Mesodermal cell (in vitro differentiated cells): ENCODE measurements at regions not wholly inside any gene's neighbourhood (a gene's known extent, or its start where the extent isn't known, plus 50 kb on each side); places are given as distances from the start of the nearest gene placed in this dataset.
A peak's percentile ranks its signal among the peaks of the same experiment; 100 is the strongest.

Source experiments
- H3K27ac ChIP-seq: 2 replicates; pipeline ENCODE4 v1.7.0; 2013; ENCODE audit warnings: mild to moderate bottlenecking, low read depth, low read length, moderate library complexity; ENCODE audit not compliant: severe bottlenecking
- H3K36me3 ChIP-seq: 2 replicates; pipeline ENCODE4 v1.7.1; 2013; ENCODE audit warnings: mild to moderate bottlenecking, low read length, moderate library complexity; ENCODE audit not compliant: control insufficient read depth, insufficient read depth
- H3K4me1 ChIP-seq: one replicate; pipeline ENCODE4 v1.7.1; 2013; ENCODE audit warnings: mild to moderate bottlenecking, low read length; ENCODE audit not compliant: insufficient read depth, control insufficient read depth, poor library complexity, severe bottlenecking
- H3K4me3 ChIP-seq: 2 replicates; pipeline ENCODE4 v1.7.0; 2013; ENCODE audit warnings: low read length, control low read depth, mild to moderate bottlenecking; ENCODE audit not compliant: insufficient read depth, poor library complexity, severe bottlenecking; ENCODE audit errors: extremely low read depth
- H3K9me3 ChIP-seq: 2 replicates; pipeline ENCODE4 v1.7.1; 2013; ENCODE audit warnings: mild to moderate bottlenecking, low read length, moderate library complexity; ENCODE audit not compliant: control insufficient read depth
- WGBS, 2 experiments: methylation state at CpG; one replicate each; pipeline ENCODE4 v1.1.5; 2013; ENCODE audit warnings: missing lambda C conversion rate in 2 of 2; ENCODE audit not compliant: insufficient coverage in 2 of 2; 5-methylcytosine and 5-hydroxymethylcytosine counted together

DNA sequence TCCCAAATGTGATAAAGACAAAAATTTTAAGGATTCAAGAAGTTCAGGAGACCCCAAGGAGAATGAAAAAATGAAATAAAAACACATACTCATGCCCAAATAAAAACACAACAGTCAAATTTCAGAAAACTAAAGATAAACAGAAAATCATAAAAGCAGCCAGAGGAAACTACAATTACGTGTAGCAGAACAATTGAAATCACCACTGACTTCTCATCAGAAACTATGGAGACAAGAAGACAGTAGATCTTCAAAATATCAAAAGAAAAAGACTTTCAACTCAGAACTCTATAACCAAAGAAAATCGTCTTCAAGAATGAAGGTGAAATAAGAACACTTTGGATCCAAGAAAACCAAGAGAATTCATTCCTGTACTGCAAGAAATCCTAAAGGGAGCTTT is 54.9 kb downstream of the DIO3 start:
- WGBS, 2 experiments = 67 to 100% methylated on average over 1 of the region's 2 CpGs
- H3K4me3 ChIP-seq = no peak overlapping the region
- H3K27ac ChIP-seq = no peak overlapping the region
- peaks cover 3% of the 10 kb centered on the region for H3K4me1 ChIP-seq
- no peaks in the 10 kb centered on the region for H3K36me3 ChIP-seq
- no peaks in the 10 kb centered on the region for H3K9me3 ChIP-seq

DNA sequence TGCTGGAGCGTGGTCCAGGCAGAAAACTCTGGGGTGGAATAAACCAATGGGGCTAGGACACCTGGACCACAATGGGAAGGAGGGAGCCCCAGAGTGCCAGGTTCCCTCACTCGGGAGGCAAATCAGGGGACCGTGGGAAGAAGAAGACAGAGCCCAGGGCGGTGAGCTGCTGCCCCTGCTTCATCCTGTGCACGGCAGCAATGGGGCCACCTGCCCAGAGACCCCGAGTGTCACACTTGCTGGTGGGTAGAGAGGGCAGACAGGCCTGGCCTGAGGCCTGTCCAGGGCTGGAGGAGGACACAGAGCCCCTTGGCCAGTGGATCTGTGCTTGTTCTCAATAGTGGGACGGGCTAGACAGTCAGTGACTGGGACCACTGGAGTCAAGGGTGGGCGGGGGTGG is 58.2 kb downstream of the DIO3 start:
- no peak overlapping the region for H3K4me3 ChIP-seq
- no peaks in the 10 kb centered on the region for H3K36me3 ChIP-seq
- H3K4me1 ChIP-seq = peaks cover 7% of the 10 kb centered on the region
- H3K9me3 ChIP-seq = no peaks in the 10 kb centered on the region
- WGBS, 2 experiments = 88 to 95% methylated on average over 6 to 7 of the region's 8 CpGs
- no peak overlapping the region for H3K27ac ChIP-seq

DNA sequence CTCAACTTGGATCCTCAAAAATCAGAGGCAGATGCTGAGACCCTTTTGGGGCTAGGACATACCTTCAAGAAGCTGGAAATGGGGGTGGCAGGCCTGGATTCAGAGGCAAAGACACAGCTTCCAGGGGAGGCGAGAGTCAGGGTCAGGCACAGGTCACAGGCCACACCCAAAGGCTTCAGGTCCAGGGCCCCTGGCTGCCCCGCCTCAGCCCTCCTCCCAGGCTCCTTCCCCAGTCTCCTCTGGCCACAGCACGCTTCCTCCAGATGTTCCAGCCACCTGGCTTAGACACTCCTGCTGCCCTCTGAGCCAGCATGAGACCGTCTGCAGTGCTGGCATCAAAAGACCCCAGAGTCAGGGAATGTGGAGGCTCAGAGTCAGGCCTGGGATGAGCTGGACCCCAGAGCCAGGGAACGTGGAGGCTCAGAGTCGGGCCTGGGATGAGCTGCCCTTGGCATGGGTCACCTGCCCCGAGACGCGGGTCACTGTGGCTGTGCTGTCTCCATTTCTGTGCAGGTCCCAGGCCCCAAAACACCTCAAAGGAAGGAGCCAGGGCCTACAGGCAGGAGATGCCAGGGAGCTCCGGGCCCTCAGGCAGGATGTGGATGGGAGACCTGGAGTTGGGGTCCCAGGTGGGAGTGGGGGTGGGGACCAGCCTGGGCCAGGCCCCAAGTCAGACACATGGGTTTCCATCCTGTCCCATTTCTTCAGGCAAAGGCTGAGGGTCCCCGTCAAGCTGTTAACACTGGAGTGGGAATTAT is 58.9 kb downstream of the DIO3 start:
- no peaks in the 10 kb centered on the region for H3K9me3 ChIP-seq
- 87 to 90% methylated on average over 8 to 10 of the region's 11 CpGs for WGBS, 2 experiments
- no peaks in the 10 kb centered on the region for H3K36me3 ChIP-seq
- no peak overlapping the region for H3K4me3 ChIP-seq
- peaks cover 5% of the 10 kb centered on the region for H3K4me1 ChIP-seq
- no peak overlapping the region for H3K27ac ChIP-seq

DNA sequence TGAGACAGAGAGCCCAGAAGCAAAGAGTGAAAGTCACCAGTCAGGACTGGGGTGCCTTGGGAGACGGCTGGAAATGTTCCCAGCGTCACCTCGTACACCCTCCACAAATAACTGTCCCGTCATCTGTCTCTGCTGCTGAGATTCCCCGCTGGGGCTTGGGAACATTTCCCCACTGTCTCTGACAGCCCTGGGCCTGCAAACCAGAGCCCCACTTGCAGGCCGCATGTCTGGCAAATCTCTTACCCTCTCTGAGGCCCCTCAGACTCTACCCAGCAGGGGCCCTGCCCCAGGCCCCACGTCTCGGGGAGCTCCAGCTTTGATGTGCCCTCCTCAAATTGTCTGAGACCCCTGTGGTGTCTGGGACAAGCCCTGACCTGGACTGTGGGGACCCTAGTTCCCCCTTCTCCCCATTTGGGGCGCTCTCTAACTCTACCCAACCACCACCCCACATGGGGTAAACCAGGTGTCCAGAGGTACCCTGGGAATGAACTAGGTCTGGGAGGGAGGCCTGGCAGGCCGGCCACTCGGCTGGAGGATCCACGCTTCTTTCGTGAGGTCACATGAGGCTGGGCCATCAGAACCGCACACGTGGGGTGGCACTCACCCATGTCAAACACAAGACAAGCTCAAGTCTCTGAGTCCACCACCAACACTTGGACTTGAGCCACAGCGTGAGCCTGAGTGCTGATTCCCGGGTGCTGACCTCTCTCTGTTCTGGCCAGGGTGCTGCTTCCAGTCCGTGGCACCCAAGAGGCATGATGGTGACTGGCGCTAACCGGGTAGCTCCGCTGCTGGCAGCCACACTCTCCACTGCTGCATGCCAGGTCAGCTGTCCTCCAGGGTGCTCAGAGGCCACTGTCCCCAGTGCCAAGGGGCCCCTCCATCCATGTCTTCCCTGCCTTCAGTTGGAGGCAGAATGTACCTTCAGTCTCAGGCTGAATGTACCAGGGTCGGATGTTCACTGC is 59.8 kb downstream of the DIO3 start:
- Histone ChIP-seq H3K9me3 (no peaks in the 10 kb centered on the region), H3K36me3 (no peaks in the 10 kb centered on the region), H3K27ac (no peak overlapping the region), H3K4me1 (peaks cover 5% of the 10 kb centered on the region), H3K4me3 (no peak overlapping the region)
- WGBS, 2 experiments = 89 to 95% methylated on average over 18 to 20 of the region's 22 CpGs

DNA sequence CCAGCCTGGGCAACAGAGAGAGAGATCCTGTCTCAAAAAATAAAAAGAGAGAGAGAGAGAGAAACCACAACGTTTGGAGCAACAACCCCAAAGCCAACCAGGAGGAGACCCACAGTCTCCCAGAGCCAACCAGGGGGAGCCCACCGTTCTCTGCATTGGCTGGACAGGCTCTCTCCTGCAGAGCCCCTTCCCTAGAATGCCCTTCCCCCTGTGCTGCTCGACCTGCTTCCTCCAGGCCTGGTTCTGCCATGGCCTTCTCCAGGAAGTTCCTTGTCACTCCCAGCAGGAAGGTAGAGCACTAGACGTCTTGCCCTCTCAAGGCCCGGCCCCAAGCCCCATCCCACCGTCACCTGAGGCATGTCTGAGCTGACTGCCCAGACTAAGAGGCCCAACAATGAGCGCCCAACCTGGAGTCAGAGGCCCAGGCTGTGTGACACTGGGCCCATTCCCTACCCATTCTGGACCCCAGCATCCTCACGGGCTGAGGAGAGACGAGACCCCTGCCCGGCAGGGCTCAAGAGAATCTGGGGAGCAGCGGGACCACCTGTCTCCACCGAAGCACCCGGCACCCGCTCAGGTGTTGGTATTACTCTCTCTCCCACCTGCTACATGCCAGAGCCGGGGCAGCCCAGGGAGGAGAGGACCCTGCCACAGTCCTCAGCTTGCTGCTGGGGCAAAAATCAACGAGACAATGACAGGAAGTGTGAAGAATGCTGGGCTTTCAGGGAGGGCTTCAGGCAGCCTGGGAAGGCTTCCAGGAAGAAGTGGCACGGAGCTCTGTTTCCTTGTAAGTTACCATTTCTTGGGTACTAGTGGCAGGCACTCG is 61.2 kb downstream of the DIO3 start:
- Histone ChIP-seq H3K4me1 (peaks cover 5% of the 10 kb centered on the region), H3K36me3 (no peaks in the 10 kb centered on the region), H3K4me3 (no peak overlapping the region), H3K27ac (no peak overlapping the region), H3K9me3 (no peaks in the 10 kb centered on the region)
- 79% methylated on average over 10 to 16 of the region's 18 CpGs for WGBS, 2 experiments

DNA sequence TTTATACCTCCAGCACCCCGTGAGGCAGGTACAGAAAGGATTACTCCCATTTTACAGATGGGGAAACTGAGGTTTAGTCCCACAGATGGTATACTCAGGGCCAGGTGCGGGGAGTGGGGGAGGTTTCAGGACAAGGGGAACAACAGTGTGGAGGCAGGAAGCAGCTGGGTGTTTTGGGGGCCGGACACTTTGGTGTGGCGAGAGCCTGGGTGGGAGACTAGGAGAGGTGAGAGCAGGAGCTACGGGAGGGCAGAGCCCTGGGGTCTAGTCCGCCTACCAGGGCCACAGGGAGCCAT is 61.7 kb downstream of the DIO3 start:
- Histone ChIP-seq H3K9me3 (no peaks in the 10 kb centered on the region), H3K4me3 (no peak overlapping the region), H3K4me1 (peaks cover 5% of the 10 kb centered on the region), H3K27ac (no peak overlapping the region), H3K36me3 (no peaks in the 10 kb centered on the region)
- 92 to 95% methylated on average over 6 of the region's 6 CpGs for WGBS, 2 experiments

DNA sequence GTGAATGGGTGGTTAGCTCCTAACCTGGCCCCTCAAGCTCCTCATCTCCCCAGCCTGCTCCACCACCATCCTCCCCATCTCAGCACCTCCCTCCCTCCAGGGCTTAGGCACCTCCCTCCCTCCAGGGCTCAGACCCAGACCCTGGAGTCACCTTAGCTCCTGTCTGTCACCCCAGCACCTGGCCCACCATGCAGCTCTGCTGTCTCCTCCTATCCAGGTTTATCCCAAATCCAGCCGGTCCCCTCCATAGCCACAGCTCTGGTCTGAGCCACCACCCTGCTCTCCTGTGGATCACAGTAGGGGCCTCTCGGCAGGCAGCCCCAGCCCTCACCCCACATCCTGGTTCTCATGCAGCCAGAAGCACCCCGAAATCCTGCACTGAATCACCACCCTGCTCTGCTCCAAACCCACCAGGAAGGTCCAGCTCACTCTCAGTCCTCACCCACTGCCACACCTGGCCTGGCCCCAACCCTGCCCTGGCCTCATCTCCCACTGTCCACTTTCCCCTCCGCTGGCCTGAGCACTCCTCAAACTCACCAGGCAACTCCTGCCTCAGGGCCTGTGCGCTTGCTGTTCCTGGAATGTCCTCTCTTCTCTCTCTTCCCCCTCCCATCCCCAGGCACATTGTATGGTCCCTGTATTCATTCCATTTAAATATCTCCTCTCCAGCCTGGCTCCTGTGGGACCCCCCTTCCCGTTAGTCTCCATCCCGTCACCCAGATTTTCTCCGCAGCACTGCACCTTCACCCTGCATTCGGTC is 62.6 kb downstream of the DIO3 start:
- Histone ChIP-seq H3K4me3 (no peak overlapping the region), H3K4me1 (peaks cover 5% of the 10 kb centered on the region), H3K27ac (peak overlapping the region; percentile 30), H3K9me3 (no peaks in the 10 kb centered on the region), H3K36me3 (no peaks in the 10 kb centered on the region)
- WGBS, 2 experiments = 81 to 90% methylated on average over 8 to 9 of the region's 9 CpGs

DNA sequence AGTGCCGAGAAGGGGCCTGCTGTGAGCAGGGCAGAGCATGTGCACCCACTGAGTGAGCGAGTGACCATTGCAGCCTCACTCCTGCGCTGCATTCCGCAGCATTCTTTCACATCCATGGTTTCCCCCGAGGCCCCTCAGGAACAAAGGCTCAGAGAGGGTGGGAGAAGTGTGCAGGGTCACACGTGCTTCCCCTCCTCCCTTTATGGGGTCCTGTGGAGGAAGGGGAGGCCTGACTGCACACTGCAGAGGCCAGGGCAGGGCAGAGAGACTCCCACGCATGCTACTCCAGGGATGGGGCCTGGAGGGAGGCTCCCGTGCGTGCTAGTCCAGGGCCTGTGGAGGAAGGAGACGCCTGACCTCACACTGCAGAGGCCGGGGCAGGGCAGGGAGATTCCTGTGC is 63.2 kb downstream of the DIO3 start:
- WGBS, 2 experiments = 46 to 63% methylated on average over 8 to 11 of the region's 11 CpGs
- Histone ChIP-seq H3K4me3 (no peak overlapping the region), H3K27ac (peak overlapping the region; percentile 30), H3K9me3 (no peaks in the 10 kb centered on the region), H3K36me3 (no peaks in the 10 kb centered on the region), H3K4me1 (peaks cover 5% of the 10 kb centered on the region)

DNA sequence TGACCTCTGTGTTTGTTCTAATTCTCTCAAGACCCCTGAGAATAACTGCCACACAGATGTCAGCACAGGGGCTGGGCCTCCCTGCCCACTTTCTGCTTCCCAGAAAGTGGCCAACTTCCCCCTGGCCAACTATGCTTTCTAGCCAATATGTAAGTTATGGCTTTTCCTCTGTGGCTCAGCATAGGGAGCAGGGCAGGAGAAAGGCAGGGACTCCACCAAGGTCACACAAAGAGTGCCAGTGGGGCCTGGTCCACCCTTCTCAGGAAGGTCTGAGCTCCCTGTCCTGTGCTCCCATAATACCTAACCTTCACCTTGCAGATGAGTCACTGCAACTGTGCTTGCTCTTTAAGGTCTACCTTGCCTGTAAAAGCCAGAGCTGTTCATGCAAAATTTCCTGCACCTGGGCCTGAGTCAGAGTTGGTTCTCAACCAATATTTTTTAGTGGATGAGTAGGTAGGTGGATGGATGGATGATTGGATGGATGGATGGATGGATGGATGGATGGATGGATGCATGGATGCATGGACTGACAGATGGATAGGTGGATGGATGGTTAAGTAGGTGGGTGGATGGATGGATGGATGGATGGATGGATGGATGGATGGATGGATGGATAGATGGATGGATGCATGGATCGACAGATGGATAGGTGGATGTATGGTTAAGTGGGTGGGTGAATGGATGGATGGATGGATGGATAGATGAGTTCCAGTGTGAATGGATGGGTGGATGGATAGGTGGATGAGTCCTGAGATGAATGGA is 64.2 kb downstream of the DIO3 start:
- 67 to 100% methylated on average over 1 of the region's 1 CpG for WGBS, 2 experiments
- peaks cover 11% of the 10 kb centered on the region for H3K4me1 ChIP-seq
- no peaks in the 10 kb centered on the region for H3K36me3 ChIP-seq
- no peaks in the 10 kb centered on the region for H3K9me3 ChIP-seq
- H3K27ac ChIP-seq = no peak overlapping the region
- no peak overlapping the region for H3K4me3 ChIP-seq
